OCI-LY3 (cell line): ENCODE measurements at regions not wholly inside any gene's neighbourhood (a gene's known extent, or its start where the extent isn't known, plus 50 kb on each side); places are given as distances from the start of the nearest gene placed in this dataset.

Experiments
- EZH2phosphoT487 ChIP-seq: fragments of 200-600 bp; shearing (Covaris generic); IDR thresholded peaks from 2 replicates; pipeline ENCODE4 v1.6.1; 2018; ENCODE audit warnings: antibody characterized with exemption, mixed run types, low read depth
- TF ChIP-seq, protein P1 (sequence below): fragments of 200-600, 300-600 bp; sonication (generic); IDR thresholded peaks from 2 replicates; pipeline ENCODE4 v1.5.1; 2014; ENCODE audit warnings: antibody characterized with exemption, low read length, low read depth

DNA sequence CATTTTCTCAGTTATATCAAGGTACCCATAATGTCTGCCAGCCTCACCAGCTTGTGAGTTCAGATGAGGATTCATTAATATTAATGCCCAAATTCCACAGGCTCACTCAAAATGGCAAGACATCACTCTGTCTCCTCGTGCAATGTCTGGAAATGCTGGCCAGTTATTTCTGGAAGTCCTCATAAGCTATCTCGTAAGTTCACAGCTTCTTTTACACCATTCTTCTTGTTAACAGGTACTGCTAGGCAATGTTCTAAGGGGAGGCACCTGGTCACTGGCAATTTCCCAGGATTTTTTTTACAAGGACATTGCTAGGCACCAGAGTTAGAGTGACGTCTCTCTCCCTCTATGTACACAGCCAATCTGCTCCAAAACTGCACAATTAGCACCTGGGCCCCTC lies 80.2 kb upstream of the SEMA3C start:
- TF ChIP-seq, protein P1, sequence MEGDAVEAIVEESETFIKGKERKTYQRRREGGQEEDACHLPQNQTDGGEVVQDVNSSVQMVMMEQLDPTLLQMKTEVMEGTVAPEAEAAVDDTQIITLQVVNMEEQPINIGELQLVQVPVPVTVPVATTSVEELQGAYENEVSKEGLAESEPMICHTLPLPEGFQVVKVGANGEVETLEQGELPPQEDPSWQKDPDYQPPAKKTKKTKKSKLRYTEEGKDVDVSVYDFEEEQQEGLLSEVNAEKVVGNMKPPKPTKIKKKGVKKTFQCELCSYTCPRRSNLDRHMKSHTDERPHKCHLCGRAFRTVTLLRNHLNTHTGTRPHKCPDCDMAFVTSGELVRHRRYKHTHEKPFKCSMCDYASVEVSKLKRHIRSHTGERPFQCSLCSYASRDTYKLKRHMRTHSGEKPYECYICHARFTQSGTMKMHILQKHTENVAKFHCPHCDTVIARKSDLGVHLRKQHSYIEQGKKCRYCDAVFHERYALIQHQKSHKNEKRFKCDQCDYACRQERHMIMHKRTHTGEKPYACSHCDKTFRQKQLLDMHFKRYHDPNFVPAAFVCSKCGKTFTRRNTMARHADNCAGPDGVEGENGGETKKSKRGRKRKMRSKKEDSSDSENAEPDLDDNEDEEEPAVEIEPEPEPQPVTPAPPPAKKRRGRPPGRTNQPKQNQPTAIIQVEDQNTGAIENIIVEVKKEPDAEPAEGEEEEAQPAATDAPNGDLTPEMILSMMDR, result no peak
- TF ChIP-seq EZH2phosphoT487, result no peak
